GM19372 (cell line): ENCODE measurements at regions not wholly inside any gene's neighbourhood (a gene's known extent, or its start where the extent isn't known, plus 50 kb on each side); places are given as distances from the start of the nearest gene placed in this dataset.
"Not testable (repeated sequence)": the region's sequence is repeated elsewhere in the genome, so short reads cannot be mapped to it uniquely, and the experiment has no call there.

ENCODE experiments used
- ATAC-seq: cut with Tn5 transposase; IDR thresholded peaks from one replicate; pipeline ENCODE4 v1.9.1; 2021; ENCODE audit warnings: mild to moderate bottlenecking, low read depth, moderate library complexity; ENCODE audit not compliant: unreplicated experiment

GRCh38 chr18:71431689-71432088 lies 1112.5 kb downstream of the CBLN2 start:
- ATAC-seq: no peak

- ATAC-seq: no peak
Measured at GRCh38 chr18:71431171-71431570, 1113.0 kb downstream of the CBLN2 start.

GRCh38 chr18:71426441-71426840 lies 1117.7 kb downstream of the CBLN2 start:
- ATAC-seq: no peak

- no peak for ATAC-seq
Measured at GRCh38 chr18:71405169-71405809, 1116.4 kb downstream of the SOCS6 start.

GRCh38 chr18:71403501-71403900 lies 1114.7 kb downstream of the SOCS6 start:
- ATAC-seq: no peak

GRCh38 chr18:71398531-71398930 lies 1109.7 kb downstream of the SOCS6 start:
- no peak for ATAC-seq

GRCh38 chr18:71388148-71388547 lies 1099.3 kb downstream of the SOCS6 start:
- ATAC-seq: no peak

- ATAC-seq: no peak
Measured at GRCh38 chr18:71374294-71375000, 1085.6 kb downstream of the SOCS6 start.

GRCh38 chr18:71371951-71372605 lies 1083.2 kb downstream of the SOCS6 start:
- no peak for ATAC-seq

- ATAC-seq: no peak
Measured at GRCh38 chr18:71370671-71371445, 1082.0 kb downstream of the SOCS6 start.

- ATAC-seq: no peak
Measured at GRCh38 chr18:71370095-71370494, 1081.2 kb downstream of the SOCS6 start.

- ATAC-seq: no peak
Measured at GRCh38 chr18:71362140-71362539, 1073.3 kb downstream of the SOCS6 start.

GRCh38 chr18:71355599-71355998 lies 1066.8 kb downstream of the SOCS6 start:
- not testable (repeated sequence) for ATAC-seq

- ATAC-seq: no peak
Measured at GRCh38 chr18:71352618-71353017, 1063.8 kb downstream of the SOCS6 start.

GRCh38 chr18:71336576-71337210 lies 1047.8 kb downstream of the SOCS6 start:
- no peak for ATAC-seq

GRCh38 chr18:71329563-71329962 lies 1040.7 kb downstream of the SOCS6 start:
- no peak for ATAC-seq

- ATAC-seq: no peak
Measured at GRCh38 chr18:71329114-71329513, 1040.3 kb downstream of the SOCS6 start.

GRCh38 chr18:71327850-71328249 lies 1039.0 kb downstream of the SOCS6 start:
- no peak for ATAC-seq

GRCh38 chr18:71327441-71327840 lies 1038.6 kb downstream of the SOCS6 start:
- no peak for ATAC-seq

GRCh38 chr18:71326826-71327225 lies 1038.0 kb downstream of the SOCS6 start:
- ATAC-seq: no peak
